ENCODE measurements at regions not wholly inside any gene's neighbourhood (a gene's known extent, or its start where the extent isn't known, plus 50 kb on each side); places are given as distances from the start of the nearest gene placed in this dataset.

DNA sequence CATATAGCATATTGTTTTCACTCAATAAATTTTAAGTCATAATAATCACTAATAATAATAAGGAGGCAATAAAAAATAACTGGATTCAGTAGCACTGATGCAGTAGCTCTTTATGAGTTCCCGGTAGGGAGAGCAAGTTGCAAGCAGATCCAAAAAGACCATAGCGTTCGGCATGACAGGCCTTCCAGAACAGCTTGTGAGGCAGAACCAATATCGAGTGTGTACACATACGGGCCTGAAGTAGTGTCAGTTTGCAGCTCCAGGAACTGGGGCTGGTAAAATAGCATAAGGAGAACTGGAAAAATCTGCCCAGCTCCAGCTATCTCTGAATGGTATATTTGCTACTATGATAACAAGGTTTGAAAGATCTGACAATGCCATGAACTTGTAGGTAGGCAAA, 1607.8 kb upstream of the PIK3C3 start:
- no peak for TF ChIP-seq CTCF (IDR thresholded peaks at IDR 0.05)
- TF ChIP-seq POLR2A (IDR thresholded peaks at IDR 0.05): no peak

Data from testis (tissue), 2 donors.